Duodenal mucosa (tissue), 2 donors: ENCODE measurements at regions not wholly inside any gene's neighbourhood (a gene's known extent, or its start where the extent isn't known, plus 50 kb on each side); places are given as distances from the start of the nearest gene placed in this dataset.
"Not testable (repeated sequence)": the region's sequence is repeated elsewhere in the genome, so short reads cannot be mapped to it uniquely, and the experiment has no call there.

Experiments used
- H3K27ac ChIP-seq: one replicate; pipeline ENCODE4 v1.7.0; 2013; ENCODE audit warnings: low read depth, low read length
- H3K27me3 ChIP-seq, 2 donors: one replicate each; pipeline ENCODE4 v1.7.0; 2013; ENCODE audit warnings: low read length in 2 of 2, control low read depth in 1 of 2; ENCODE audit not compliant: insufficient read depth in 2 of 2, control insufficient read depth in 1 of 2
- H3K36me3 ChIP-seq, 2 donors: one replicate each; pipeline ENCODE4 v1.7.0; 2013; ENCODE audit warnings: low read length in 2 of 2, control low read depth in 1 of 2; ENCODE audit not compliant: insufficient read depth in 2 of 2, control insufficient read depth in 1 of 2
- H3K4me1 ChIP-seq, 2 donors: one replicate each; pipeline ENCODE4 v1.7.0; 2013; ENCODE audit warnings: low read length in 2 of 2, control low read depth in 1 of 2; ENCODE audit not compliant: insufficient read depth in 2 of 2, control insufficient read depth in 1 of 2
- H3K4me3 ChIP-seq, 2 donors: one replicate each; pipeline ENCODE4 v1.7.0; 2013; ENCODE audit warnings: low read length in 2 of 2, low read depth in 1 of 2
- H3K9ac ChIP-seq, 2 donors: one replicate each; pipeline ENCODE4 v1.7.0; 2013; ENCODE audit warnings: low read length in 2 of 2, low read depth in 1 of 2
- H3K9me3 ChIP-seq, 2 donors: one replicate each; pipeline ENCODE4 v1.7.0; 2013; ENCODE audit warnings: low read length in 2 of 2, control low read depth in 1 of 2; ENCODE audit not compliant: control insufficient read depth in 1 of 2

GRCh38 chr6:125598422-125598821, 151.0 kb upstream of the HEY2 start:
- H3K4me3 ChIP-seq: no peak overlapping the region
- H3K4me1 ChIP-seq: no peaks in the 10 kb centered on the region
- H3K27me3 ChIP-seq: no peaks in the 10 kb centered on the region
- no peaks in the 10 kb centered on the region for H3K9me3 ChIP-seq
- no peak overlapping the region for H3K27ac ChIP-seq
- no peaks in the 10 kb centered on the region for H3K36me3 ChIP-seq
- no peak overlapping the region for H3K9ac ChIP-seq

- H3K27ac ChIP-seq: no peak overlapping the region
- H3K9ac ChIP-seq: no peak overlapping the region
- no peaks in the 10 kb centered on the region for H3K4me1 ChIP-seq
- H3K4me3 ChIP-seq: no peak overlapping the region
- H3K36me3 ChIP-seq: no peaks in the 10 kb centered on the region
- no peaks in the 10 kb centered on the region for H3K9me3 ChIP-seq
- H3K27me3 ChIP-seq: no peaks in the 10 kb centered on the region
Measured at GRCh38 chr6:125604257-125604656, 145.2 kb upstream of the HEY2 start.

- no peak overlapping the region for H3K9ac ChIP-seq
- H3K4me3 ChIP-seq: no peak overlapping the region
Measured at GRCh38 chr6:125611573-125612344, 137.7 kb upstream of the HEY2 start.

GRCh38 chr6:125612345-125612846, 137.0 kb upstream of the HEY2 start:
- H3K36me3 ChIP-seq: no peaks in the 10 kb centered on the region
- H3K27me3 ChIP-seq: peaks cover 0 to 3% of the 10 kb centered on the region in 2 donors
- H3K27ac ChIP-seq: no peak overlapping the region
- H3K9me3 ChIP-seq: no peaks in the 10 kb centered on the region
- no peaks in the 10 kb centered on the region for H3K4me1 ChIP-seq
- no peak overlapping the region for H3K9ac ChIP-seq
- H3K4me3 ChIP-seq: no peak overlapping the region

More at GRCh38 chr6:125611573-125612344, 137.7 kb upstream of the HEY2 start:
- Histone ChIP-seq H3K36me3 (no peaks in the 10 kb centered on the region), H3K9me3 (no peaks in the 10 kb centered on the region), H3K27ac (no peak overlapping the region), H3K27me3 (peaks cover 0 to 3% of the 10 kb centered on the region in 2 donors), H3K4me1 (no peaks in the 10 kb centered on the region)

GRCh38 chr6:125618629-125619028, 130.8 kb upstream of the HEY2 start:
- H3K9me3 ChIP-seq: no peaks in the 10 kb centered on the region
- H3K9ac ChIP-seq: no peak overlapping the region

GRCh38 chr6:125623085-125623484, 126.3 kb upstream of the HEY2 start:
- Histone ChIP-seq H3K27me3 (no peaks in the 10 kb centered on the region), H3K36me3 (no peaks in the 10 kb centered on the region), H3K4me3 (no peak overlapping the region), H3K4me1 (no peaks in the 10 kb centered on the region), H3K27ac (no peak overlapping the region), H3K9me3 (no peaks in the 10 kb centered on the region), H3K9ac (no peak overlapping the region)

More at GRCh38 chr6:125618629-125619028, 130.8 kb upstream of the HEY2 start:
- no peak overlapping the region for H3K27ac ChIP-seq
- H3K27me3 ChIP-seq: peaks cover 0 to 3% of the 10 kb centered on the region in 2 donors
- H3K4me3 ChIP-seq: no peak overlapping the region
- H3K4me1 ChIP-seq: no peaks in the 10 kb centered on the region
- H3K36me3 ChIP-seq: no peaks in the 10 kb centered on the region

- Histone ChIP-seq H3K27ac (no peak overlapping the region), H3K4me1 (no peaks in the 10 kb centered on the region), H3K36me3 (no peaks in the 10 kb centered on the region), H3K9me3 (no peaks in the 10 kb centered on the region), H3K9ac (no peak overlapping the region), H3K27me3 (no peaks in the 10 kb centered on the region), H3K4me3 (no peak overlapping the region)
Measured at GRCh38 chr6:125631165-125631564, 118.3 kb upstream of the HEY2 start.

- H3K4me3 ChIP-seq, H3K27ac ChIP-seq, H3K4me1 ChIP-seq, H3K36me3 ChIP-seq, H3K27me3 ChIP-seq, H3K9ac ChIP-seq, H3K9me3 ChIP-seq: not testable (repeated sequence)
Measured at GRCh38 chr6:125636011-125636410, 113.4 kb upstream of the HEY2 start.

GRCh38 chr6:125636671-125637070, 112.8 kb upstream of the HEY2 start:
- no peak overlapping the region for H3K27ac ChIP-seq
- H3K4me3 ChIP-seq: no peak overlapping the region
- H3K27me3 ChIP-seq: peaks cover 0 to 3% of the 10 kb centered on the region in 2 donors
- no peaks in the 10 kb centered on the region for H3K9me3 ChIP-seq
- no peaks in the 10 kb centered on the region for H3K36me3 ChIP-seq
- no peaks in the 10 kb centered on the region for H3K4me1 ChIP-seq
- H3K9ac ChIP-seq: no peak overlapping the region

GRCh38 chr6:125637207-125637606, 112.2 kb upstream of the HEY2 start:
- H3K27me3 ChIP-seq: peaks cover 0 to 3% of the 10 kb centered on the region in 2 donors
- no peaks in the 10 kb centered on the region for H3K4me1 ChIP-seq
- H3K27ac ChIP-seq: no peak overlapping the region
- no peak overlapping the region for H3K9ac ChIP-seq
- H3K36me3 ChIP-seq: no peaks in the 10 kb centered on the region
- H3K9me3 ChIP-seq: no peaks in the 10 kb centered on the region
- no peak overlapping the region for H3K4me3 ChIP-seq
